ENCODE measurements at regions not wholly inside any gene's neighbourhood (a gene's known extent, or its start where the extent isn't known, plus 50 kb on each side); places are given as distances from the start of the nearest gene placed in this dataset.

GRCh38 chr4:20158195-20158594 lies 93.5 kb upstream of the SLIT2 start:
- no peak for TF ChIP-seq CTCF (IDR thresholded peaks at IDR 0.05)
- TF ChIP-seq POLR2AphosphoS5 (IDR thresholded peaks at IDR 0.05) = no peak
- TF ChIP-seq POLR2A (IDR thresholded peaks at IDR 0.05) = no peak
- no peak for TF ChIP-seq EP300 (IDR thresholded peaks at IDR 0.05)
